ENCODE measurements at regions not wholly inside any gene's neighbourhood (a gene's known extent, or its start where the extent isn't known, plus 50 kb on each side); places are given as distances from the start of the nearest gene placed in this dataset.

GRCh38 chr6:104574135-104574750 lies 285.5 kb downstream of the HACE1 start:
- H3K9ac ChIP-seq (ENCODE audit: low read length) = no peak overlapping the region
- ChIA-PET CTCF (no interaction called here), POLR2A (ENCODE audit: unreplicated experiment) (no interaction called here)
- DNase-seq (no peak), ATAC-seq (no peak)
- no peaks in the 10 kb centered on the region for H3K36me3 ChIP-seq (ENCODE audit: low read depth, low read length)
- no peaks in the 10 kb centered on the region for H3K9me3 ChIP-seq (ENCODE audit: low read length)
- intact Hi-C loops (cut with micrococcal nuclease) = no loop called here
- no peak for TF ChIP-seq CTCF (conservative IDR thresholded peaks at IDR 0.05; ENCODE audit: low read depth, low read length)
- no peaks in the 10 kb centered on the region for H3K4me1 ChIP-seq (ENCODE audit: insufficient read depth, low read length)
- H3F3A ChIP-seq (ENCODE audit: low read length, unreplicated experiment) = no peaks in the 10 kb centered on the region
- H3K27me3 ChIP-seq (ENCODE audit: low read length) = no peaks in the 10 kb centered on the region
- no peaks in the 10 kb centered on the region for H3K9me2 ChIP-seq (replicated peaks; ENCODE audit: low read length)
- no peak overlapping the region for H2AFZ ChIP-seq (ENCODE audit: low read length)
- H3K4me2 ChIP-seq (ENCODE audit: low read length) = no peak overlapping the region
- H3K79me2 ChIP-seq (ENCODE audit: low read length) = no peaks in the 10 kb centered on the region
- BruUV-seq (replicated peaks) = no TSS peak
- H3K4me3 ChIP-seq (ENCODE audit: low read length) = no peak overlapping the region
- H4K20me1 ChIP-seq (ENCODE audit: low read length) = no peaks in the 10 kb centered on the region
- H3K27ac ChIP-seq (ENCODE audit: low read length) = no peak overlapping the region

GRCh38 chr6:104573350-104573749 lies 286.4 kb downstream of the HACE1 start:
- intact Hi-C loops (cut with micrococcal nuclease) = no loop called here
- Histone ChIP-seq H3K9me2 (replicated peaks; ENCODE audit: low read length) (no peaks in the 10 kb centered on the region), H3K9me3 (ENCODE audit: low read length) (no peaks in the 10 kb centered on the region), H3K79me2 (ENCODE audit: low read length) (no peaks in the 10 kb centered on the region), H3K27ac (ENCODE audit: low read length) (no peak overlapping the region), H3K4me1 (ENCODE audit: insufficient read depth, low read length) (no peaks in the 10 kb centered on the region), H3K27me3 (ENCODE audit: low read length) (no peaks in the 10 kb centered on the region), H4K20me1 (ENCODE audit: low read length) (no peaks in the 10 kb centered on the region), H3F3A (ENCODE audit: low read length, unreplicated experiment) (no peaks in the 10 kb centered on the region), H3K9ac (ENCODE audit: low read length) (no peak overlapping the region), H3K36me3 (ENCODE audit: low read depth, low read length) (no peaks in the 10 kb centered on the region), H2AFZ (ENCODE audit: low read length) (no peak overlapping the region), H3K4me3 (ENCODE audit: low read length) (no peak overlapping the region), H3K4me2 (ENCODE audit: low read length) (no peak overlapping the region)
- ATAC-seq = no peak
- DNase-seq = no peak
- BruUV-seq (replicated peaks) = no TSS peak
- TF ChIP-seq EZH2 (IDR thresholded peaks at IDR 0.05; ENCODE audit: low read length, unreplicated experiment) (no peak), CTCF (conservative IDR thresholded peaks at IDR 0.05; ENCODE audit: low read depth, low read length) (no peak), EZH2phosphoT487 (IDR thresholded peaks at IDR 0.05; ENCODE audit: borderline replicate concordance, low read length) (no peak)
- POLR2A ChIA-PET (ENCODE audit: unreplicated experiment) = no interaction called here
- CTCF ChIA-PET = no interaction called here

GRCh38 chr6:104572901-104573300 lies 286.8 kb downstream of the HACE1 start:
- no TSS peak for BruUV-seq (replicated peaks)
- no peak overlapping the region for H3K4me2 ChIP-seq (ENCODE audit: low read length)

More at GRCh38 chr6:104572901-104573300, 286.8 kb downstream of the HACE1 start:
- Histone ChIP-seq H3F3A (ENCODE audit: low read length, unreplicated experiment) (no peaks in the 10 kb centered on the region), H3K36me3 (ENCODE audit: low read depth, low read length) (no peaks in the 10 kb centered on the region), H3K79me2 (ENCODE audit: low read length) (no peaks in the 10 kb centered on the region), H3K9me3 (ENCODE audit: low read length) (no peaks in the 10 kb centered on the region), H4K20me1 (ENCODE audit: low read length) (no peaks in the 10 kb centered on the region), H3K9me2 (replicated peaks; ENCODE audit: low read length) (no peaks in the 10 kb centered on the region), H3K27ac (ENCODE audit: low read length) (no peak overlapping the region), H3K4me1 (ENCODE audit: insufficient read depth, low read length) (no peaks in the 10 kb centered on the region), H3K27me3 (ENCODE audit: low read length) (no peaks in the 10 kb centered on the region), H3K4me3 (ENCODE audit: low read length) (no peak overlapping the region), H2AFZ (ENCODE audit: low read length) (no peak overlapping the region), H3K9ac (ENCODE audit: low read length) (no peak overlapping the region)
- DNase-seq (no peak), ATAC-seq (no peak)
- intact Hi-C loops (cut with micrococcal nuclease) = no loop called here
- ChIA-PET POLR2A (ENCODE audit: unreplicated experiment) (no interaction called here), CTCF (no interaction called here)
- TF ChIP-seq CTCF (conservative IDR thresholded peaks at IDR 0.05; ENCODE audit: low read depth, low read length) = no peak
- no peak for TF ChIP-seq EZH2phosphoT487 (IDR thresholded peaks at IDR 0.05; ENCODE audit: borderline replicate concordance, low read length)
- TF ChIP-seq EZH2 (IDR thresholded peaks at IDR 0.05; ENCODE audit: low read length, unreplicated experiment) = no peak

All from PC-3 (cell line).